Activated CD8-positive, alpha-beta memory T cell treated with anti-CD3 and anti-CD28 coated beads for 36 hours (primary cell): ENCODE measurements at regions not wholly inside any gene's neighbourhood (a gene's known extent, or its start where the extent isn't known, plus 50 kb on each side); places are given as distances from the start of the nearest gene placed in this dataset.
"Not testable (repeated sequence)": the region's sequence is repeated elsewhere in the genome, so short reads cannot be mapped to it uniquely, and the experiment has no call there.

Source experiments
- CTCF ChIA-PET: fragments of 350-600 bp; sonication (Branson Sonifier 250); formaldehyde crosslinking; loops from one replicate; lab custom pipeline; 2021; ENCODE audit warnings: antibody characterized with exemption; lab: Charles Lee
- POLR2A ChIA-PET: fragments of 350-600 bp; sonication (Branson Sonifier 250); formaldehyde crosslinking; loops from one replicate; lab custom pipeline; 2021; ENCODE audit warnings: antibody characterized with exemption; lab: Charles Lee

DNA sequence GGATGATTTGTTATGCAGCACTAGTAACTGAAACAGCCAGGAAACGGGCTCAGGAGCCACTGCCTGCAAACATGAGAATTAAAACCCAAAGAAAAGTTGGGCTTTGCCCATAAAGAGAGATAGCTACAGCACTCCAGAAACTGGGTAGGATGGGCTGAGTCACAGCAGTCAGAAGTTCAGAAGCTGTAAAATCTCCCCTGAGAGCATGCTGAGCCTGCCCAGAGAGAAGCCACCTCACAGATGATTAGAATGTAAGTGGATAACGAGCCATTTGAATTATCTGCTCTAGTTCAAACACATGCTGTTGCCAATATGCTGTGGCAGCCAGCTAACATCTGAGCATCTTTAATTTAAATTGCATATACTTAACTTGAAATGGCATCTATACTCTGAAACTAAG is 388.1 kb upstream of the ACVR2A start:
- CTCF ChIA-PET, result no interaction called here

DNA sequence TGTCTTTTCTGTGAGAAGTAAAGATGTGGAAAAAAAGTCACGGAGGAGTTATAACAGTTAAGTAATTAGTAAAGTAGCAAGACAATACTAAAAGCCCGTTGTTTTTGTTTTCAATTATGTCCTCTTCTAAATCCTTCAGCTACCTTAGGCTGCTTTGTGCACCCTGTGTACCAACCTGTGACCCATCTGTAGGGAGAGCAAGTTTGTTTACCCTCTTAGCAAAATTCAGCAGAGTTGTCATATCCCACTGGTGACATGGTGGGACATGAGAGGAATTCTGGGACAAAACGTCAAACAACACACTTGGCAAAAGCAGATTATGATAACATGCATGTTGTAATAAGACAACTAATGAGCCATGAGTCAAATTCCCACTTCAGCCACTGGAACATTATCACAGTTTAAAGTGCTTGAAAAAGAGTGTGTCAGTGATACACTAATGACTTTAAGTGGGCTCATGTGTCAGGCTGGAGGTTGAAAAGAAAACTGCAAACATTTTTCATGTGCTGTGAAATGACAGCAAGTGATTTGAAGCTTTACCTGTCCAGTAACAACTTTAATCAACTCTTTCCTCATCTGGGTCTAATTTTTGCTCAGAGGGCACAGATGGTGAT is 392.8 kb upstream of the ACVR2A start:
- CTCF ChIA-PET, result no interaction called here
- POLR2A ChIA-PET, result no interaction called here

More for the DNA sequence above, 388.1 kb upstream of the ACVR2A start:
- POLR2A ChIA-PET, result no interaction called here

DNA sequence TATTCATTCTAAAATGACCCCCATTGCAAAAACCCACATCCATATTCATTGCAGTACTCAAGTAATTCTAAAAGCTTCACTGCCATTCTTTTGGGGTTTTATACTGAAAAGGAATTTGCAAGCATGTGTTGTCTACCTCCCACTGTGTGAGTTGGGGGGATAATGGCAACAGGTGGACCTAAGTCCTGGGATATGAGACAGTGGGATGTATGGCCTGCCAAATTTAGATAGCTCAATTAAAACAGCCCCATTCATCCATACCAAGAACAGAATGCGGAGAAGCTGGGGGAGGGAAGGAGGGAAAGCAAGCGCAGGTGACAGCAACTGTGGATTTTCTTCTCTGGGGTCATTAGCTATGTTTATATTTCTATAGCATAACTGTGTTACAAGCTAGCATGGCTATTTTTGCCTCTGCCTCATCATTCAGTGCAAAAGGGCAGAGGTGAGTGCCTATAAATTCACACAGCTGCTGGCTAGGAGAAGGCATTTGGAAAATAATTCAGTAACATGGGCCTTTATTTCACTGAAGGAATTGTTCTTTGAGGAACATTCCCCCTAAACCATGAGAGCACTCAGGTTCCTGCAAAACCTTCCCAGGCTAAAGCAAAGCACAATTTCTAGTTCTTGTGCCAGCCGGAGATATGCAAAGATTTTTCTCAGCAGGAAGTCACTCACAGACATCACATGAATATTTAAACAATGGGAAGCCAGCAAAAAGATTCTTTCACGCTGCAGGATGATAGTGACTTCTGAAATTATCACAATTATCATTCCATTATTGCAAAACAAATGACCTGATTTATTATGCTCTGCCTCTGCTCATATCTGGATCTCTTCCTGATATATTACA is 393.9 kb upstream of the ACVR2A start:
- POLR2A ChIA-PET, result no interaction called here
- CTCF ChIA-PET, result no interaction called here

DNA sequence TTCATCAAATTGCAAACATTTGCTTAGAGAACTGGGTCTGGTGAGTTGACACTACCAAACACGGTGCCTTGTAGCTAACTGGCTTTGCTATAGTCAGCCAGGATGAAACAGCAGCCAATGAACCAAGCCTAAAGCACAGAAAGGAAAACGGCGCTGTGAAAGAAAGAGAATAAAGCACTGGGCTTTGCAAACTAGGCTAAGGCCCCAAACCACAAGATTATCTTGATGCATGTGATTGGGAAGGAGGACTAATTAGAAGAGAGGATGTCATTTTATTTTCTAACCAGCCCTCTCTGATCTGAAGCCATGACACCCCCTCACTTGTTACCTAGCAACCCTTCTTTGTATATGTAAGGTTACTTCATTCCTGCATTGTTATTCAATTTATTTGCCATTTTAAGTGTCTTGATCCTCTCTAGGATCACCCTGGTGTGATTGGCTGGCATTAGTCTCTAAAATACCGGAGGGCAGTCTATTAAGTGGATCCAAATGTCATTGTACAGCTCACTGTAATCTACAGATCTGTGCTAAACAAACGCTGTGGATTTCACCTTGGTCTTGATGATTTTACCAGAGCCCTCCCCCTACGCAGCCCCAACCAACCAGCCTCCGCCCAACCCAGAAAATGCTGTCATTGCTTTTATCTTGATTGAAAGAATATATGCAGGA is 395.4 kb upstream of the ACVR2A start:
- ChIA-PET CTCF (no interaction called here), POLR2A (no interaction called here)

DNA sequence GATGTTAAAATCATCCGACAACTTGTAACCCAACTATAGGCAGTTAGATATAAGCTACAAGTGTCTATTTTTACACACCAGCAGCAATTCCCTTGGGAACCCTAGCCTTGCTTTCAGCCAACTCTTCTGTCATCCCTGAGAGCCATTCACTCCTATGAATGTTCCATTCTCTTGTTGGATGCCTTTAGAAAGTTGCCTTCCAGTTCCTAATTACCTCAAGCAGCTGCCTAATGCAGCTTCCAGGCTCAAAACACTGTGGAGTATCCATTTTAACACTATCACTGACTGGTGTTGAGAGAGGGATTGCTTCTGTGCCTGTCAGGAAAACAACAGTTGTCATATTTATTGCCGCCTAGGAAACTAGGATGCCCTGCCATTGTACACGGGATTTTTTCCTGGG is 402.0 kb upstream of the ACVR2A start:
- ChIA-PET POLR2A (no interaction called here), CTCF (no interaction called here)

DNA sequence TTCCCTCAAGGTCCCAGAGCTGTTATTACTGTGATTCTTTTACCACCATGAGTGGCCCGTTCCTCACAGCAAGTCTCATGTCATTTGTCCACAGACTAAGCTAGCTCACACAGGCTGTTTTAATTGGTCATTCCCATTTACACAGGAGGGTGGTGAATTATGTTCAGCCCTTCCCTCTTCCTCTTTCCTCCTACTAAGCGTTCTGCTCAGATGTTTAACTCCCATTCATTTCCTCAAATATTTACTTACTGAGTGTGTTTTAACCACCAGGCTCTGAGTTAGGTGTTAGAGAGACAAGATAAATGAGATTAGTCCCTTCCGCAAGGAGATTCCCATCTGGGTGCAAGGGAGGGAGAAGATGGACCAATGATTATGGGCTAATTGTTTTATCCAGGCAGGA is 403.6 kb upstream of the ACVR2A start:
- ChIA-PET CTCF (no interaction called here), POLR2A (no interaction called here)

DNA sequence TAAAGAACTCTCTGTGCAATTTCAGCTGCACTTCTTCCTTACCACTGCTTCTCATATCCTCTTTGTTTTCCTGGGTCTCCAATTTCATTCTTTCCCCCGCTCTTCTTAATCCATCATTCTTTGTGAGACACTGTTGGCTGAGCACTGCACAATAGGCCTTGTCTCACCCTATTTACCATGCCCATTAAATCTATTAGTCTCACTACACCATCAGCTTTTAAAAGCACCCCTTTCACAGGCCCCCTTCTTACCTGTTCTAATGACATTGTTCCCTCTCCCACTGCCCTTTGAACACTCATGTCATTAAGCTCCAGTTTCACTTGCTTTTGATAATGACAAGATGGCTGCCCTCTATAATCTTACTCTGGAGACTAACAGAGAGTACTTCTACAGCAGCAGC is 404.1 kb upstream of the ACVR2A start:
- ChIA-PET CTCF (no interaction called here), POLR2A (no interaction called here)

DNA sequence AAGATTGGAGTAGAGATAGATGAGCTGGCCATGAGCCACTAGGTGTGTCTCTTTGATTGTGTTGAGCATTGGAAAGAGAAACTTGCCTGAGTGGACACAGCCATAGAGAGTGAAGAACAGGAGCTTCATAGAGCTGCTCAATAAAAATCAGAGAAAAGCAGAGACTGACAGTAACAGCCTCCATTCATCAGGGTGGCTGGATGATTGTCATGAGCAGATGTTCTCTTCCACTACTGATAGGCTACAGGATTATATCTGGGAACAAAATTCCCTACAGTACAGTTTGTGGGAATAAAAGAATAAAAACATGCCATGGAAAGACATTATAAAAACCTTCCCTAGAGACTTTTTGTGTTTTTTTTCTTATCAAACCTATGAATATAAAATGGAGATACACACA is 404.8 kb upstream of the ACVR2A start:
- ChIA-PET POLR2A (no interaction called here), CTCF (no interaction called here)

DNA sequence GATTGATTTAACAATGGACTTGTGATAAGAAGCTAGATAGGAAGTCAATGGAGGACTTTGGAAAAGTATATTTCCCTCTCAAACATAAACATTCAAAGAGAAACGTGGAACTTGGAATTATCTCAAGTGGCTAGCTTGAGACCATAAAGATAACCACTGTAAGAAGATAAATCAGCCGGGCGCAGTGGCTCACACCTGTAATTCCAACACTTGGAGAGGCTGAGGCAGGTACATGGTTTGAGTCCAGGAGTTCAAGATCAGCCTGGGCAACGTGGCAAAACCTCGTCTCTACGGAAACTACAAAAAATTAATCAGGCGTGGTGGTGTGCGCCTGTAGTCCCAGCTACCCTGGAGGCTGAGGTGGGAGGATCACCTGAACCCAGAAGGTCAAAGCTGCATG is 405.9 kb upstream of the ACVR2A start:
- ChIA-PET POLR2A (no interaction called here), CTCF (no interaction called here)

- ChIA-PET CTCF (no interaction called here), POLR2A (no interaction called here)
These were observed 411.0 kb upstream of the ACVR2A start for GRCh38 chr2:147433822-147434221.

DNA sequence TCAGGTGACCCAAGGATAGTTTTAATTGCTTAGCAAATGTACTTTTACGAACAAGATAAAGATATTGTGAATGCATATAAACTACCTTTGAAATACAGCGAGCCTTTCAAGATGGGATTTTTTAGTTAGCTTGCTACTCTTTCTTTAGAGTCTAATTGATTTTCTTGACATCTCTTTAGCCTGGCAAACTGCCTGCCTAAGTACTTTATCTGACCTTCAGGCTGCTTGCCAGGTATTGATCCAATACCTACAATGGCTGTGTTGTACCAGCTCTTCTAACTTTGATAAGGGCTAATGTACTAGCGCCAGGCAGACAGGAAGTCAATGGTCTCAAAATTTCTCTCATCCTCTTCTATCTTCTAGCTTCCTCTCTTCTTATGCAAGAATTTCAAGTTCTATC is 414.4 kb upstream of the ACVR2A start:
- ChIA-PET CTCF (no interaction called here), POLR2A (no interaction called here)

- CTCF ChIA-PET, result interaction anchor here (0.7 kb wide), 1 partner anchor 418 kb away, joined by 3 read pairs; no protein-coding TSS in a partner anchor
These were observed 416.6 kb upstream of the ACVR2A start for GRCh38 chr2:147428120-147428747.

GRCh38 chr2:147425437-147426029 is 419.3 kb upstream of the ACVR2A start:
- CTCF ChIA-PET, result no interaction called here
- POLR2A ChIA-PET, result no interaction called here

More at GRCh38 chr2:147428120-147428747, 416.6 kb upstream of the ACVR2A start:
- POLR2A ChIA-PET, result no interaction called here

GRCh38 chr2:147424766-147425165 is 420.1 kb upstream of the ACVR2A start:
- CTCF ChIA-PET, result no interaction called here
- POLR2A ChIA-PET, result no interaction called here

- POLR2A ChIA-PET, result no interaction called here
- CTCF ChIA-PET, result no interaction called here
These were observed 423.7 kb upstream of the ACVR2A start for GRCh38 chr2:147420947-147421675.

- ChIA-PET POLR2A (no interaction called here), CTCF (no interaction called here)
These were observed 424.3 kb upstream of the ACVR2A start for GRCh38 chr2:147420517-147420916.

GRCh38 chr2:147416099-147416498 is 428.7 kb upstream of the ACVR2A start:
- POLR2A ChIA-PET, result no interaction called here
- CTCF ChIA-PET, result no interaction called here

GRCh38 chr2:147414656-147415055 is 430.2 kb upstream of the ACVR2A start:
- CTCF ChIA-PET, POLR2A ChIA-PET: not testable (repeated sequence)

GRCh38 chr2:147408357-147408756 is 436.5 kb upstream of the ACVR2A start:
- ChIA-PET POLR2A (no interaction called here), CTCF (no interaction called here)
